ENCODE measurements at regions not wholly inside any gene's neighbourhood (a gene's known extent, or its start where the extent isn't known, plus 50 kb on each side); places are given as distances from the start of the nearest gene placed in this dataset.
"Not testable (repeated sequence)": the region's sequence is repeated elsewhere in the genome, so short reads cannot be mapped to it uniquely, and the experiment has no call there.

DNA sequence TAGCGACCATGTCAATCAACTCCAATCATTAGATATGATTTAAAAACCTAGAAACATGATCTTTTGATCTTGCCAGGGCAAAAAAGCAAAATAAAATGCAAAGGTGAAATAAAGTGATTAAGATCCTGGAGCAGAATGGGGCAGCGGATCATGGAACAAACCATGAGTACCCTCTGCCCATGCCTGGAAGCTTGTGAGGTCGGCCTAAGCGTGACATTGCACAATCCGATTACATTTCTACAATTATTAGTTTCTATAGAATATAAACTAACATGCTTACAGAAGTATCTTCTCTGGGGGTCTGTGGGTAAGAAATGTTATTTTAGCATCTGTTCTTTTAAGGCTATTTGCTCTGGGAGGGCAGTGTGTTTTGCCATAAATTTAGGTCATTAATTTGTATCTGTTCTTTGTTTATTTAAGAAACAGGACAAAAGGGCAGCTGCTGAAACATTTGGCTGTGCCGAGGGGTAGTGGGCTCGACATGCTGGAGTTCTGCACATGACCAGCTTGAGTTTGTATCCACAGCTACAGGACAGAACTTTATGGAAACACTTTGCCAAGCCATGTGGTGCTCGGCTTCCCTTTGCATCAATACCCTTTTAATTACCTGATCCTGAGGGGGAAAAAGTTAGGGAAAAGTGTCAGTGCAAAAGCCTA is 55.9 kb downstream of the ZBTB18 start:
- no peak for DNase-seq

DNA sequence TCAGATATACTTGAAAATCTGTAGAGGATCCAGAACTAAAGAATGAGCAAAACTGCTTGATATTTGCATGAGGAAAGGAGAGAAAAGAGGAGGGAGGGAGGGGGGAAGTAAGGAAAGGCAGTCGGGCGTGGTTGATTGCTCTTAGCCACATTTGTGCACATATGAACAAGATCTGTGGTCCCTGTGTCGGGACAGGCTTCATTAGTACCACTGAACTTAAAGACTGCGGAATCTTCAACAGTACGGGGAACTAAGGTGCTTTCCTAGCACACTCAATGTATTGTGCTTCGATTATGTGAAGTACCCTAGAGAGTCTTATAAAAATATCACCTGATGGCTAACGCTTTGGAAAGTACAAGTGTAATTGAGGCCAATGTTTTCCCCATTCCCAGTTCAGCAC is 59.9 kb downstream of the ZBTB18 start:
- DNase-seq, result no peak

DNA sequence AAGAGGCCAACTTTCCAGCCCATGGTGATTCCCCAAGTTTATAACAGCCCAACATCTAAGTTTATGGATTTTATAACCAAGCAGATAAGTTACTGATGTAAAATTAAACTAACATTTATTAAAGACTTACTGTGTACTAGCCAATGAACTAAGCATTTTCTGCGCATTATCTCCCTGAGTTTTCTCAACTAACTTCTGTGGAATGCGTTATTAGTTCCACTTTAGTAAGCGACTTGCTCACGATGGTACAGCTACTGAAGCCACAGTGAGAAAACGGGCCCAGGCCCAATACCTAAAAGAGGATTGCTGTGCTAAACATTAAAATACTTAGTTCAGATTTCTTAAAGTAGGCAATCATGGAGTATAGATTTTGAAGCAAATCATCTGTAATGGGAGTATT is 61.0 kb downstream of the ZBTB18 start:
- no peak for DNase-seq

- DNase-seq, result no peak
Observed at GRCh38 chr1:244112636-244113035, 61.6 kb downstream of the ZBTB18 start.

GRCh38 chr1:244113532-244114320 is 62.6 kb downstream of the ZBTB18 start:
- no peak for DNase-seq

- no peak for DNase-seq
Observed at GRCh38 chr1:244114892-244115291, 63.8 kb downstream of the ZBTB18 start.

GRCh38 chr1:244116946-244117345 is 65.9 kb downstream of the ZBTB18 start:
- no peak for DNase-seq

- no peak for DNase-seq
Observed at GRCh38 chr1:244118109-244118761, 67.2 kb downstream of the ZBTB18 start.

GRCh38 chr1:244128591-244129383 is 77.7 kb downstream of the ZBTB18 start:
- no peak for DNase-seq

DNA sequence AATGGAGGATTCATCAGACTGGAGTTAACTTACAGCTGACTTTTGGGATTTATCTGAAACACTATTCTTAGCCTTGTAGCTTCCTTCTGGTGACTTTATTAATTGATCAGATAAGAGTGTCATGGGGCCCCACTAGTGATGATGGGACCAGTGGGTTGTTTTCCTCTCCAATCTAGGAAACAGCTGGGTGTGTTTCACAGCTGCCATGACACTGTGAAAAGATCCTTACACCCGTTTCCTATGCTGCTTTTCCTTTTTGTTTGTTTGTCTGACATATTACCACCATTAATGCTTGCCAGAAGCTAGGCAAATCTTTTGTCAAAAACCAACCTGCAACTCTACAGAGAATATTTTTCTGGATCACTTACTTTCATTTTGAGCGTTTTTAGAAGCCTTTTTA is 86.2 kb downstream of the ZBTB18 start:
- DNase-seq, result no peak

GRCh38 chr1:244137725-244138124 is 86.6 kb downstream of the ZBTB18 start:
- DNase-seq, result no peak

DNA sequence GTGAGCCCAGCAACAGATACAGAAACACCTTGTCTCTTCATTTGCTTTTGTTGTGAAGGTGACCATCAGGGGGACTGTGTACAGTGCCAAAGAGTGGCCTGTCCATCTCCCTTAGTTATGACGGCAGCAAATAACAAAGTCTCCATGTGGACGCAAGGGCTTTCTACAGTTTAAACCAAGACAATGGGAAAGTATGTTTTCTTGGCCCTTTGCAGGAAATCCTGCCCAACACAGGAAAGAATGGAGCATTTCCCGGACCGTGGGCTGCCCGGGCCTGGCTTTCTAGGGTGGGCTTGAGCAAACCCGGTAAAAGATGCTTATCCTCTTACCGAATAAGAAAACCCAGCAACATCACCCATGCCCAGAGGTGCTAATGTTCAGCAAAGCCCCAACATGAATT is 87.3 kb downstream of the ZBTB18 start:
- no peak for DNase-seq

DNA sequence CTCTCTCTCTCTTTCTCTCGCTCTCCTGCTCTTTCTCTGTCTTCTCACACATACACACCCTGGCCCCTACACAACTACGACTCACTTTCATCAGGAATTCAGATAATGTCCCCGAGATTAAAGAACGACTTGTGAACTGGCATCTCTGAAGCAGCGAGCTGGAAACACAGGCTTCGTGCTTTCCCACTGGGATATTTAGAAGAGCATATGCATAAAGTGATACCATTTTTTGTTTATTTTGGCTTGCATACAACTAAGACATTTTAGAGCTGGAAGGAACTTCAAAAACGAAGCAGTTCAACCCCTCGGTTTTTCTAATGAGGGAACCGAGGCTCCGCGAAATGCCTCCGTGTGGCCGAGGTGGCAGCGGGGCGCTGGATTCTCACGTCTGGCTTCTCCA is 88.6 kb downstream of the ZBTB18 start:
- DNase-seq, result no peak

DNA sequence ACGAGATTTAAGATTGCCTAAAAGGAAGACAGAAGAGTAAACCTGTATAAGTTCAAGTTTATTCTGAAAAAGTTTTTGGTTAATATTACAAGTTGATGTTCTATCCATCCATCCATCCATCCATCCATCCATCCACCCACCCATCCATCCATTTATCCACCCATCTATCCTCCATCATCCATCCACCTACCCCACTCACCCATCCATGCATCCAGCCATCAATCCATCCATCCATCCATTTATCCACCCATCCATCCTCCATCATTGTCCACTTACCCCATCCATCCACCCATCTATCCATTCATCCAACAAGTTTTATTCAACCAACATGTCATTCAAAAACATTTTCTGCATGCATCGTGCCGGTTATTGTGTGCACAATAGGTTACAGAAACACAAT is 89.3 kb downstream of the ZBTB18 start:
- no peak for DNase-seq

DNA sequence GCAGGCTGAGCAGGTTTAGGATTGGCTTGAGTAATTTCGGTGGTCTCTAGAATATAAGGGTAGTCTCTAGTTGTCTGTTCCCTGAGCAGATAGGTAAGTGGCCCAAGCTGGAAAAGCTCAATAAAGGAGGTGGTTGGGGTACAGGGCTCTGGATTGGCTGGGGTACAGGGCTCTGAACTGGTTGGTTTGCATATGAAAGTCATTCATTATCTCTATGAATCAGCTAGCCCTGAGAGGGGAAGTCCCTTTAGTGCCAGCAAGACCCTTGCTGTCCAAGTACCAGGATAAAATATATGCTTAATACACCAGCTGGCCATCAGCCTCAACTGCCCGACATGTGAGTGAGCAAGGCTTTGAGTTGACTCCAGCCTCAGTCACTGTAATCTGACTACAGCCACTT is 93.0 kb downstream of the ZBTB18 start:
- no peak for DNase-seq

GRCh38 chr1:244150071-244150470 is 99.0 kb downstream of the ZBTB18 start:
- no peak for DNase-seq

DNA sequence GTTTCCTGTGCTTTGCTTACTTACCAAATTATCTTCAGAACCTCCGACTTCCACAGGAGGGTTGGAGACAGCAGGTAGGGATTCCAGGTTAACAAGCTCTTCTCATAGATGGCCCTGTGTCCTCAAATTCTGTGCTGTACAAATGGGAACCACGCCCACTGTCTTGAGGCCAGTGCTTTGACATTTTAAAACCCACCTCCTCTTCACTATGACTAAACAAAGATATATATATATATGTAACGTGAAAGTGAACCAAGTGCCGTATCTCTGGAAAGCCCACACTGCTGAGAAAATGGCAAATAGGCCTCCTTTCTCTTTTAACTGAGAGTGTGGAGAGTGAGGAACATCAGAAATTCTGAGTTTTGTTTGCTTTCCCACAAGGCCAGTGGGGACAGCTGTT is 99.6 kb downstream of the ZBTB18 start:
- DNase-seq, result no peak

GRCh38 chr1:244151537-244151936 is 100.5 kb downstream of the ZBTB18 start:
- no peak for DNase-seq

- DNase-seq, result no peak
Observed at GRCh38 chr1:244154508-244154871, 103.4 kb downstream of the ZBTB18 start.

GRCh38 chr1:244154872-244155531 is 103.9 kb downstream of the ZBTB18 start:
- no peak for DNase-seq

DNA sequence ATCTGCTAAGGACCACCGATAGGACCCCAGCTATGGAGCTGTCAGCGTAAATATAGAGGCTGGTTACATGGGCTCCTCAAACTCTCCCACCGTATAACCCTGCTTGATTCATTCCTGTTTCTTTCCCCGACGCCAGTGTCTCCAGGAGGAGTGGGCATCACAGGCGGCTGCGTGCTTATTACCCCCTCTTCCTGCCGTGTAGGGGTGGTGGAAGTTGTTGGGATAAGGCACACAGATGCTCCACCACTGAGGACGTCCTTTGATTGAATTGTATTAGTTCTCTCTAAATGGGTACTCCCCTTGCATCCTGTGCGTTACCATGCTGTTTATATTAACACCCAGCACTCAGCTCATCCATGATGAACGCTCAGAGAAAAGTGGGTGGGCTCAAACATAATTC is 104.6 kb downstream of the ZBTB18 start:
- no peak for DNase-seq

DNA sequence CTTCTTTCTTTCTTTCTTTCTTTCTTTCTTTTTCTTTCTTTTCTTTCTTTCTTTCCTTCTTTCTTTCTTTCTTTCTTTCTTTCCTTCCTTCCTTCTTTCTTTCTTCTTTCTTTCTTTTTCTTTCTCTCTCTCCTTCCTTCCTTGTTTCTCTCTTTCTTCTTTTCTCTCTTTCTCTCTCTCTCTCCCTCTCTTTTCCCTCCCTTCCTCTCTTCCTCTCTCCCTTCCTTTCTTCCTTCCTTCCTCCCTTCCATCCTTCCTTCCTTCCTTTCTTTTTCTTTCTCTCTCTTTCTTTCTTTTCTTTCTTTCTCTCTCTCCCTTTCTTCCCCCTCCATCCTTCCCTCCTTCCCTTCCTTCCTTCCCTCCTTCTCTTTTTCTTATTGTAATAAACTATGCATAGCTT is 105.5 kb downstream of the ZBTB18 start:
- not testable (repeated sequence) for DNase-seq
